IPS-NIHi7 (cell line): ENCODE measurements at regions not wholly inside any gene's neighbourhood (a gene's known extent, or its start where the extent isn't known, plus 50 kb on each side); places are given as distances from the start of the nearest gene placed in this dataset.
"Not testable (repeated sequence)": the region's sequence is repeated elsewhere in the genome, so short reads cannot be mapped to it uniquely, and the experiment has no call there.

Experiments used
- DNase-seq: peaks from one replicate; pipeline ENCODE4 v3.0.0; 2012; ENCODE audit warnings: mixed read lengths; ENCODE audit errors: extremely low spot score

GRCh38 chr13:21228738-21229137 is 52.3 kb downstream of the MRPL57 start:
- DNase-seq = no peak

- DNase-seq = no peak
Observed at GRCh38 chr13:21229241-21230024, 53.0 kb downstream of the MRPL57 start.

GRCh38 chr13:21230516-21230915 is 54.1 kb downstream of the MRPL57 start:
- DNase-seq = no peak

- DNase-seq = no peak
Observed at GRCh38 chr13:21231426-21231940, 55.0 kb downstream of the MRPL57 start.

GRCh38 chr13:21232196-21232595 is 55.7 kb downstream of the MRPL57 start:
- DNase-seq = no peak

GRCh38 chr13:21232599-21232998 is 56.1 kb downstream of the MRPL57 start:
- DNase-seq = no peak

- DNase-seq = no peak
Observed at GRCh38 chr13:21233086-21233485, 56.6 kb downstream of the MRPL57 start.

- DNase-seq = no peak
Observed at GRCh38 chr13:21234526-21234925, 58.1 kb downstream of the MRPL57 start.

- no peak for DNase-seq
Observed at GRCh38 chr13:21235174-21235573, 58.7 kb downstream of the MRPL57 start.

GRCh38 chr13:21237081-21237480 is 60.6 kb downstream of the MRPL57 start:
- DNase-seq = no peak

- DNase-seq = no peak
Observed at GRCh38 chr13:21238267-21238666, 61.8 kb downstream of the MRPL57 start.

- DNase-seq = no peak
Observed at GRCh38 chr13:21240586-21240985, 64.1 kb downstream of the MRPL57 start.

GRCh38 chr13:21242236-21242635 is 65.8 kb downstream of the MRPL57 start:
- DNase-seq = peak; percentile 47

- DNase-seq = no peak
Observed at GRCh38 chr13:21243045-21243897, 66.8 kb downstream of the MRPL57 start.

GRCh38 chr13:21243898-21244184 is 67.4 kb downstream of the MRPL57 start:
- not testable (repeated sequence) for DNase-seq

- no peak for DNase-seq
Observed at GRCh38 chr13:21246761-21247452, 70.4 kb downstream of the MRPL57 start.

- DNase-seq = no peak
Observed at GRCh38 chr13:21256351-21256761, 79.9 kb downstream of the MRPL57 start.

- no peak for DNase-seq
Observed at GRCh38 chr13:21256891-21257290, 80.4 kb downstream of the MRPL57 start.

GRCh38 chr13:21259571-21260455 is 83.4 kb downstream of the MRPL57 start:
- DNase-seq = no peak

- not testable (repeated sequence) for DNase-seq
Observed at GRCh38 chr13:21260561-21261290, 84.3 kb downstream of the MRPL57 start.
